Endodermal cell (in vitro differentiated cells): ENCODE measurements at regions not wholly inside any gene's neighbourhood (a gene's known extent, or its start where the extent isn't known, plus 50 kb on each side); places are given as distances from the start of the nearest gene placed in this dataset.

Experiments
- DNase-seq: peaks from one replicate; pipeline ENCODE4 v3.0.0-alpha.2; 2017
- H3K27ac ChIP-seq: 2 replicates; pipeline ENCODE4 v1.5.1; 2013; ENCODE audit warnings: mild to moderate bottlenecking, low read depth, low read length, moderate library complexity
- H3K27me3 ChIP-seq: 2 replicates; pipeline ENCODE4 v1.6.1; 2013; ENCODE audit warnings: mild to moderate bottlenecking, low read length, moderate library complexity; ENCODE audit not compliant: insufficient read depth, control insufficient read depth, poor library complexity, severe bottlenecking
- H3K36me3 ChIP-seq: 2 replicates; pipeline ENCODE4 v1.7.0; 2013; ENCODE audit warnings: mild to moderate bottlenecking, low read length, moderate library complexity; ENCODE audit not compliant: control insufficient read depth, insufficient read depth
- H3K4me1 ChIP-seq: one replicate; pipeline ENCODE4 v1.7.0; 2013; ENCODE audit warnings: low read length; ENCODE audit not compliant: control insufficient read depth, insufficient read depth
- H3K4me3 ChIP-seq: 2 replicates; pipeline ENCODE4 v1.5.1; 2013; ENCODE audit warnings: mild to moderate bottlenecking, low read length, moderate library complexity
- H3K9ac ChIP-seq: 2 replicates; pipeline ENCODE4 v1.6.1; 2013; ENCODE audit warnings: mild to moderate bottlenecking, low read length, moderate library complexity; ENCODE audit not compliant: poor library complexity, severe bottlenecking; ENCODE audit errors: extremely low read depth
- H3K9me3 ChIP-seq: 2 replicates; pipeline ENCODE4 v1.6.1; 2013; ENCODE audit warnings: mild to moderate bottlenecking, low read length, moderate library complexity; ENCODE audit not compliant: control insufficient read depth
- H3K27ac Mint-ChIP-seq: 2 replicates; pipeline ENCODE4 v1.8.0; 2020; ENCODE audit warnings: mixed read lengths
- H3K27me3 Mint-ChIP-seq: 2 replicates; pipeline ENCODE4 v1.8.0; 2021; ENCODE audit warnings: mild to moderate bottlenecking, mixed read lengths; ENCODE audit not compliant: insufficient read depth
- H3K36me3 Mint-ChIP-seq: 2 replicates; pipeline ENCODE4 v1.8.0; 2020; ENCODE audit warnings: low read depth, mixed read lengths
- H3K4me1 Mint-ChIP-seq: 2 replicates; pipeline ENCODE4 v1.8.0; 2020; ENCODE audit warnings: mixed read lengths
- H3K4me3 Mint-ChIP-seq: 2 replicates; pipeline ENCODE4 v1.8.0; 2020; ENCODE audit warnings: mild to moderate bottlenecking, moderate library complexity, mixed read lengths
- H3K9me3 Mint-ChIP-seq: 2 replicates; pipeline ENCODE4 v1.8.0; 2020; ENCODE audit warnings: mild to moderate bottlenecking, mixed read lengths
- CTCF ChIP-seq: fragments of 200-600 bp; sonication (generic); conservative IDR thresholded peaks from 2 replicates; pipeline ENCODE4 v1.5.0; 2021; ENCODE audit warnings: antibody characterized with exemption, mild to moderate bottlenecking
- WGBS, 2 experiments: methylation state at CpG; one replicate each; pipeline versions ENCODE4 v1.1.5 to v1.1.7; 2013; ENCODE audit warnings: missing lambda C conversion rate in 2 of 2, mixed read lengths in 1 of 2; ENCODE audit not compliant: insufficient coverage in 1 of 2, insufficient read length in 1 of 2; 5-methylcytosine and 5-hydroxymethylcytosine counted together

GRCh38 chr2:142536966-142537365 lies 340.5 kb upstream of the KYNU start:
- no peak for DNase-seq
- no peaks in the 10 kb centered on the region for H3K36me3 Mint-ChIP-seq
- Histone ChIP-seq H3K9ac (no peak overlapping the region), H3K27ac (no peak overlapping the region), H3K27me3 (no peaks in the 10 kb centered on the region), H3K4me3 (no peak overlapping the region), H3K4me1 (no peaks in the 10 kb centered on the region), H3K36me3 (no peaks in the 10 kb centered on the region), H3K9me3 (no peaks in the 10 kb centered on the region)
- 96% methylated on average over 6 of the region's 6 CpGs; no CpG with 5 or more reads in 1 of the 2 experiments for WGBS, 2 experiments
- no peak overlapping the region for H3K27ac Mint-ChIP-seq
- no peaks in the 10 kb centered on the region for H3K4me1 Mint-ChIP-seq
- no peak overlapping the region for H3K4me3 Mint-ChIP-seq
- H3K9me3 Mint-ChIP-seq: no peaks in the 10 kb centered on the region
- no peak for TF ChIP-seq CTCF
- H3K27me3 Mint-ChIP-seq: no peaks in the 10 kb centered on the region

- Histone ChIP-seq H3K9ac (no peak overlapping the region), H3K4me3 (no peak overlapping the region), H3K4me1 (no peaks in the 10 kb centered on the region), H3K27ac (no peak overlapping the region), H3K36me3 (no peaks in the 10 kb centered on the region), H3K9me3 (no peaks in the 10 kb centered on the region), H3K27me3 (no peaks in the 10 kb centered on the region)
- no peaks in the 10 kb centered on the region for H3K4me1 Mint-ChIP-seq
- no peak for TF ChIP-seq CTCF
- no peaks in the 10 kb centered on the region for H3K36me3 Mint-ChIP-seq
- no peaks in the 10 kb centered on the region for H3K27me3 Mint-ChIP-seq
- DNase-seq: no peak
- no peak overlapping the region for H3K4me3 Mint-ChIP-seq
- H3K9me3 Mint-ChIP-seq: no peaks in the 10 kb centered on the region
- H3K27ac Mint-ChIP-seq: no peak overlapping the region
- WGBS, 2 experiments: 82 to 90% methylated on average over 4 to 6 of the region's 6 CpGs
Observed at GRCh38 chr2:142536492-142536891, 341.0 kb upstream of the KYNU start.

GRCh38 chr2:142535311-142535710 lies 342.2 kb upstream of the KYNU start:
- no peak for TF ChIP-seq CTCF
- Histone ChIP-seq H3K4me1 (no peaks in the 10 kb centered on the region), H3K27me3 (no peaks in the 10 kb centered on the region), H3K9ac (no peak overlapping the region), H3K4me3 (no peak overlapping the region), H3K9me3 (no peaks in the 10 kb centered on the region), H3K36me3 (no peaks in the 10 kb centered on the region), H3K27ac (no peak overlapping the region)
- H3K36me3 Mint-ChIP-seq: no peaks in the 10 kb centered on the region
- DNase-seq: no peak
- no peak overlapping the region for H3K27ac Mint-ChIP-seq
- H3K4me3 Mint-ChIP-seq: no peak overlapping the region
- no peaks in the 10 kb centered on the region for H3K4me1 Mint-ChIP-seq
- no peaks in the 10 kb centered on the region for H3K9me3 Mint-ChIP-seq
- no peaks in the 10 kb centered on the region for H3K27me3 Mint-ChIP-seq
